ENCODE measurements at regions not wholly inside any gene's neighbourhood (a gene's known extent, or its start where the extent isn't known, plus 50 kb on each side); places are given as distances from the start of the nearest gene placed in this dataset.

- Histone ChIP-seq H3K4me1 (ENCODE audit: control insufficient read depth in 2 of 2, insufficient read depth in 2 of 2, low read length in 2 of 2) (no peaks in the 10 kb centered on the region), H3K4me3 (ENCODE audit: low read length) (no peak overlapping the region), H3K9me3 (ENCODE audit: control insufficient read depth in 2 of 3, low read length in 3 of 3) (no peaks in the 10 kb centered on the region), H3K36me3 (ENCODE audit: control insufficient read depth in 2 of 3, insufficient read depth in 3 of 3, low read length in 3 of 3) (no peaks in the 10 kb centered on the region), H3K27me3 (ENCODE audit: control insufficient read depth in 2 of 2, insufficient read depth in 2 of 2, low read length in 2 of 2) (no peaks in the 10 kb centered on the region), H3K27ac (ENCODE audit: low read depth, low read length) (no peak overlapping the region)
- ChIA-PET POLR2A (no interaction called here), CTCF (no interaction called here)
- Mint-ChIP-seq H3K27ac (no peak overlapping the region), H3K27me3 (peaks cover 0 to 27% (median 20%) of the 10 kb centered on the region in 5 donors), H3K4me3 (no peak overlapping the region), H3K4me1 (no peaks in the 10 kb centered on the region), H3K36me3 (no peaks in the 10 kb centered on the region), H3K9me3 (no peaks in the 10 kb centered on the region)
- intact Hi-C loops (cut with micrococcal nuclease): no loop called here
- no peak for DNase-seq
- no peak for ATAC-seq
Measured at GRCh38 chr2:84251651-84252302, 207.3 kb downstream of the SUCLG1 start.

- Mint-ChIP-seq H3K36me3 (no peaks in the 10 kb centered on the region), H3K27ac (no peak overlapping the region), H3K9me3 (no peaks in the 10 kb centered on the region), H3K4me3 (no peak overlapping the region), H3K27me3 (peaks cover 0 to 20% (median 7%) of the 10 kb centered on the region in 5 donors), H3K4me1 (no peaks in the 10 kb centered on the region)
- Histone ChIP-seq H3K9me3 (ENCODE audit: control insufficient read depth in 2 of 3, low read length in 3 of 3) (no peaks in the 10 kb centered on the region), H3K4me3 (ENCODE audit: low read length) (no peak overlapping the region), H3K4me1 (ENCODE audit: control insufficient read depth in 2 of 2, insufficient read depth in 2 of 2, low read length in 2 of 2) (no peaks in the 10 kb centered on the region), H3K27ac (ENCODE audit: low read depth, low read length) (no peak overlapping the region), H3K27me3 (ENCODE audit: control insufficient read depth in 2 of 2, insufficient read depth in 2 of 2, low read length in 2 of 2) (no peaks in the 10 kb centered on the region), H3K36me3 (ENCODE audit: control insufficient read depth in 2 of 3, insufficient read depth in 3 of 3, low read length in 3 of 3) (no peaks in the 10 kb centered on the region)
- ATAC-seq (no peak), DNase-seq (no peak)
- POLR2A ChIA-PET: no interaction called here
- CTCF ChIA-PET: no interaction called here
- intact Hi-C loops (cut with micrococcal nuclease): no loop called here
Measured at GRCh38 chr2:84249140-84249539, 209.9 kb downstream of the SUCLG1 start.

GRCh38 chr2:84247532-84247931 lies 211.5 kb downstream of the SUCLG1 start:
- no peaks in the 10 kb centered on the region for H3K36me3 Mint-ChIP-seq
- no peak overlapping the region for H3K4me3 Mint-ChIP-seq
- Histone ChIP-seq H3K27ac (ENCODE audit: low read depth, low read length) (no peak overlapping the region), H3K36me3 (ENCODE audit: control insufficient read depth in 2 of 3, insufficient read depth in 3 of 3, low read length in 3 of 3) (no peaks in the 10 kb centered on the region), H3K4me1 (ENCODE audit: control insufficient read depth in 2 of 2, insufficient read depth in 2 of 2, low read length in 2 of 2) (no peaks in the 10 kb centered on the region), H3K27me3 (ENCODE audit: control insufficient read depth in 2 of 2, insufficient read depth in 2 of 2, low read length in 2 of 2) (no peaks in the 10 kb centered on the region), H3K9me3 (ENCODE audit: control insufficient read depth in 2 of 3, low read length in 3 of 3) (no peaks in the 10 kb centered on the region), H3K4me3 (ENCODE audit: low read length) (no peak overlapping the region)
- no peak for DNase-seq
- intact Hi-C loops (cut with micrococcal nuclease): no loop called here
- no peak for ATAC-seq
- POLR2A ChIA-PET: no interaction called here
- no peak overlapping the region for H3K27ac Mint-ChIP-seq
- H3K4me1 Mint-ChIP-seq: no peaks in the 10 kb centered on the region
- no peaks in the 10 kb centered on the region for H3K9me3 Mint-ChIP-seq
- CTCF ChIA-PET: no interaction called here
- H3K27me3 Mint-ChIP-seq: peaks cover 0 to 20% (median 7%) of the 10 kb centered on the region in 5 donors

GRCh38 chr2:84243788-84244733 lies 215.0 kb downstream of the SUCLG1 start:
- ChIA-PET CTCF (no interaction called here), POLR2A (no interaction called here)
- H3K36me3 ChIP-seq (ENCODE audit: control insufficient read depth in 2 of 3, insufficient read depth in 3 of 3, low read length in 3 of 3): no peaks in the 10 kb centered on the region
- no peak for DNase-seq
- intact Hi-C loops (cut with micrococcal nuclease): no loop called here
- no peak overlapping the region for H3K27ac ChIP-seq (ENCODE audit: low read depth, low read length)
- no peaks in the 10 kb centered on the region for H3K27me3 ChIP-seq (ENCODE audit: control insufficient read depth in 2 of 2, insufficient read depth in 2 of 2, low read length in 2 of 2)
- H3K36me3 Mint-ChIP-seq: no peaks in the 10 kb centered on the region
- H3K9me3 Mint-ChIP-seq: peaks cover 0 to 1% (median 0%) of the 10 kb centered on the region in 11 donors
- no peaks in the 10 kb centered on the region for H3K4me1 ChIP-seq (ENCODE audit: control insufficient read depth in 2 of 2, insufficient read depth in 2 of 2, low read length in 2 of 2)
- no peaks in the 10 kb centered on the region for H3K4me1 Mint-ChIP-seq
- H3K27ac Mint-ChIP-seq: no peak overlapping the region
- no peaks in the 10 kb centered on the region for H3K9me3 ChIP-seq (ENCODE audit: control insufficient read depth in 2 of 3, low read length in 3 of 3)
- no peak for ATAC-seq
- H3K4me3 ChIP-seq (ENCODE audit: low read length): no peak overlapping the region
- H3K4me3 Mint-ChIP-seq: no peak overlapping the region
- peaks cover 0 to 25% (median 9%) of the 10 kb centered on the region in 5 donors for H3K27me3 Mint-ChIP-seq

GRCh38 chr2:84238907-84239306 lies 220.2 kb downstream of the SUCLG1 start:
- no peak overlapping the region for H3K27ac Mint-ChIP-seq
- Histone ChIP-seq H3K9me3 (ENCODE audit: control insufficient read depth in 2 of 3, low read length in 3 of 3) (no peaks in the 10 kb centered on the region), H3K4me3 (ENCODE audit: low read length) (no peak overlapping the region), H3K4me1 (ENCODE audit: control insufficient read depth in 2 of 2, insufficient read depth in 2 of 2, low read length in 2 of 2) (no peaks in the 10 kb centered on the region), H3K27ac (ENCODE audit: low read depth, low read length) (no peak overlapping the region), H3K27me3 (ENCODE audit: control insufficient read depth in 2 of 2, insufficient read depth in 2 of 2, low read length in 2 of 2) (no peaks in the 10 kb centered on the region), H3K36me3 (ENCODE audit: control insufficient read depth in 2 of 3, insufficient read depth in 3 of 3, low read length in 3 of 3) (no peaks in the 10 kb centered on the region)
- intact Hi-C loops (cut with micrococcal nuclease): no loop called here
- ChIA-PET POLR2A (no interaction called here), CTCF (no interaction called here)
- no peaks in the 10 kb centered on the region for H3K4me1 Mint-ChIP-seq
- peaks cover 0 to 14% (median 9%) of the 10 kb centered on the region in 5 donors for H3K27me3 Mint-ChIP-seq
- peaks cover 0 to 1% (median 0%) of the 10 kb centered on the region in 11 donors for H3K9me3 Mint-ChIP-seq
- H3K36me3 Mint-ChIP-seq: no peaks in the 10 kb centered on the region
- DNase-seq: no peak
- no peak overlapping the region for H3K4me3 Mint-ChIP-seq
- ATAC-seq: no peak

GRCh38 chr2:84236288-84236687 lies 222.8 kb downstream of the SUCLG1 start:
- DNase-seq (no peak), ATAC-seq (no peak)
- Mint-ChIP-seq H3K4me1 (no peaks in the 10 kb centered on the region), H3K27ac (no peak overlapping the region), H3K27me3 (peaks cover 0 to 14% (median 8%) of the 10 kb centered on the region in 5 donors), H3K4me3 (no peak overlapping the region), H3K9me3 (peaks cover 0 to 1% (median 0%) of the 10 kb centered on the region in 11 donors), H3K36me3 (no peaks in the 10 kb centered on the region)
- Histone ChIP-seq H3K4me1 (ENCODE audit: control insufficient read depth in 2 of 2, insufficient read depth in 2 of 2, low read length in 2 of 2) (no peaks in the 10 kb centered on the region), H3K9me3 (ENCODE audit: control insufficient read depth in 2 of 3, low read length in 3 of 3) (no peaks in the 10 kb centered on the region), H3K27ac (ENCODE audit: low read depth, low read length) (no peak overlapping the region), H3K36me3 (ENCODE audit: control insufficient read depth in 2 of 3, insufficient read depth in 3 of 3, low read length in 3 of 3) (no peaks in the 10 kb centered on the region), H3K27me3 (ENCODE audit: control insufficient read depth in 2 of 2, insufficient read depth in 2 of 2, low read length in 2 of 2) (no peaks in the 10 kb centered on the region), H3K4me3 (ENCODE audit: low read length) (no peak overlapping the region)
- intact Hi-C loops (cut with micrococcal nuclease): no loop called here
- POLR2A ChIA-PET: no interaction called here
- CTCF ChIA-PET: no interaction called here

- CTCF ChIA-PET: no interaction called here
- POLR2A ChIA-PET: no interaction called here
- no peaks in the 10 kb centered on the region for H3K36me3 Mint-ChIP-seq
- H3K27me3 Mint-ChIP-seq: peaks cover 0 to 8% (median 0%) of the 10 kb centered on the region in 5 donors
- DNase-seq (no peak), ATAC-seq (no peak)
- no peak overlapping the region for H3K4me3 Mint-ChIP-seq
- H3K4me1 ChIP-seq (ENCODE audit: control insufficient read depth in 2 of 2, insufficient read depth in 2 of 2, low read length in 2 of 2): no peaks in the 10 kb centered on the region
- no peaks in the 10 kb centered on the region for H3K9me3 ChIP-seq (ENCODE audit: control insufficient read depth in 2 of 3, low read length in 3 of 3)
- H3K27me3 ChIP-seq (ENCODE audit: control insufficient read depth in 2 of 2, insufficient read depth in 2 of 2, low read length in 2 of 2): no peaks in the 10 kb centered on the region
- H3K9me3 Mint-ChIP-seq: peaks cover 0 to under 1% (median 0%) of the 10 kb centered on the region in 11 donors
- H3K27ac Mint-ChIP-seq: no peak overlapping the region
- H3K36me3 ChIP-seq (ENCODE audit: control insufficient read depth in 2 of 3, insufficient read depth in 3 of 3, low read length in 3 of 3): no peaks in the 10 kb centered on the region
- H3K4me3 ChIP-seq (ENCODE audit: low read length): no peak overlapping the region
- intact Hi-C loops (cut with micrococcal nuclease): no loop called here
- no peaks in the 10 kb centered on the region for H3K4me1 Mint-ChIP-seq
- no peak overlapping the region for H3K27ac ChIP-seq (ENCODE audit: low read depth, low read length)
Measured at GRCh38 chr2:84234103-84234502, 225.0 kb downstream of the SUCLG1 start.
